GM12878 (cell line): ENCODE measurements at regions not wholly inside any gene's neighbourhood (a gene's known extent, or its start where the extent isn't known, plus 50 kb on each side); places are given as distances from the start of the nearest gene placed in this dataset.

Experiments
- ATAC-seq: fragments of 200-7000 bp; cut with Tn5 transposase; 3 replicates; pipeline ENCODE4 v1.9.1; 2020; ENCODE audit warnings: mild to moderate bottlenecking, moderate library complexity
- BruUV-seq: library from RNA; stranded (reverse); fragments of 400-500 nt; replicated peaks from 2 replicates; lab custom pipeline; 2021; lab: Mats Ljungman, UMichigan
- CTCF ChIA-PET: fragments of 300-600 bp; sonication (Branson Sonifier 250); formaldehyde crosslinking; extraction: SDS; loops from one replicate; lab custom pipeline; 2021; ENCODE audit warnings: inconsistent platforms; lab: Yijun Ruan, JAX
- POLR2A ChIA-PET: fragments of 350-600 bp; formaldehyde crosslinking; extraction: SDS; loops from one replicate; lab custom pipeline; 2021; ENCODE audit warnings: inconsistent platforms; lab: Charles Lee
- RAD21 ChIA-PET: fragments of 300-600 bp; sonication (Branson Sonifier 250); formaldehyde crosslinking; loops from one replicate; lab custom pipeline; 2023; ENCODE audit warnings: antibody characterized with exemption; ENCODE audit not compliant: unreplicated experiment; lab: Charles Lee
- SMC1A ChIA-PET: fragments of 300-600 bp; sonication (Branson Sonifier 250); formaldehyde crosslinking; loops from one replicate; lab custom pipeline; 2023; ENCODE audit not compliant: unreplicated experiment, uncharacterized antibody; lab: Charles Lee
- DNase-seq: peaks from one replicate; pipeline ENCODE4 v3.0.0-alpha.2; 2011; ENCODE audit warnings: low read depth, low spot score
- FAIRE-seq: peaks from 3 replicates; lab custom pipeline; 2011; peaks lifted over from hg19 to GRCh38; lab: Jason Lieb, UNC
- H2AFZ ChIP-seq: 2 replicates; pipeline ENCODE4 v1.6.0; 2011; ENCODE audit warnings: low read depth, low read length, control low read depth; ENCODE audit not compliant: control insufficient read depth
- H3K27ac ChIP-seq: 2 replicates; pipeline ENCODE4 v1.5.1; 2011; ENCODE audit warnings: control low read depth; ENCODE audit not compliant: control insufficient read depth, insufficient read depth
- H3K27me3 ChIP-seq, 2 experiments: replicated peaks in 1 of 2; 2 replicates each; pipeline versions ENCODE4 v1.6.0 to v1.6.1; 2011; ENCODE audit warnings: low read length in 1 of 2; ENCODE audit not compliant: control insufficient read depth in 2 of 2, insufficient read depth in 2 of 2
- H3K36me3 ChIP-seq, 2 experiments: 2 replicates each; pipeline ENCODE4 v1.5.1; 2011; ENCODE audit warnings: low read length in 1 of 2; ENCODE audit not compliant: control insufficient read depth in 2 of 2, insufficient read depth in 2 of 2
- H3K4me1 ChIP-seq: 2 replicates; pipeline ENCODE4 v1.6.1; 2011; ENCODE audit warnings: mild to moderate bottlenecking, low read length, moderate library complexity, mixed read lengths; ENCODE audit not compliant: control insufficient read depth, insufficient read depth
- H3K4me2 ChIP-seq: 2 replicates; pipeline ENCODE4 v1.6.0; 2011; ENCODE audit warnings: control low read depth; ENCODE audit not compliant: control insufficient read depth, insufficient read depth
- H3K4me3 ChIP-seq: fragments of 200-600 bp; sonication (generic); 2 replicates; pipeline ENCODE4 v1.5.1; 2016
- H3K79me2 ChIP-seq: 2 replicates; pipeline ENCODE4 v1.6.0; 2011; ENCODE audit warnings: low read length; ENCODE audit not compliant: control insufficient read depth, insufficient read depth
- H3K9ac ChIP-seq: 2 replicates; pipeline ENCODE4 v1.8.0; 2011; ENCODE audit warnings: low read length, control low read depth, mixed read lengths; ENCODE audit not compliant: control insufficient read depth, insufficient read depth
- H3K9me3 ChIP-seq: replicated peaks from 3 replicates; pipeline ENCODE4 v1.5.1; 2011; ENCODE audit warnings: mild to moderate bottlenecking, low read length; ENCODE audit not compliant: control insufficient read depth, insufficient read depth
- H4K20me1 ChIP-seq: 2 replicates; pipeline ENCODE4 v1.6.0; 2011; ENCODE audit not compliant: control insufficient read depth, insufficient read depth
- BACH1 ChIP-seq: fragments of 450-650 bp; IDR thresholded peaks from 2 replicates; pipeline ENCODE4 v1.6.1; 2017; ENCODE audit warnings: mild to moderate bottlenecking, borderline replicate concordance
- CREB1 ChIP-seq: IDR thresholded peaks from 2 replicates; pipeline ENCODE4 v1.6.1; 2012; ENCODE audit warnings: low read depth, mild to moderate bottlenecking, inconsistent platforms
- CREM ChIP-seq: IDR thresholded peaks from 2 replicates; pipeline ENCODE4 v1.6.1; 2014; ENCODE audit warnings: antibody characterized with exemption, low read depth
- E2F4 ChIP-seq: IDR thresholded peaks from 2 replicates; pipeline ENCODE4 v1.6.1; 2012; ENCODE audit warnings: low read depth, low read length, improper control_type of control experiment
- HDAC2 ChIP-seq: fragments of 200-600 bp; sonication (generic); IDR thresholded peaks from 2 replicates; pipeline ENCODE4 v1.6.1; 2017
- HDGF ChIP-seq: fragments of 450-650 bp; IDR thresholded peaks from 2 replicates; pipeline ENCODE4 v1.6.1; 2016; ENCODE audit warnings: antibody characterized with exemption
- KDM1A ChIP-seq: fragments of 200-600 bp; sonication (generic); IDR thresholded peaks from 2 replicates; pipeline ENCODE4 v1.6.1; 2016; ENCODE audit warnings: borderline replicate concordance
- LARP7 ChIP-seq: fragments of 450-650 bp; IDR thresholded peaks from 2 replicates; pipeline ENCODE4 v1.6.1; 2017; ENCODE audit warnings: mild to moderate bottlenecking
- PRDM15 ChIP-seq: fragments of 450-650 bp; formaldehyde crosslinking; IDR thresholded peaks from 2 replicates; pipeline ENCODE4 v1.4.0; 2020; ENCODE audit warnings: mild to moderate bottlenecking, moderate library complexity
- RB1 ChIP-seq: fragments of 450-650 bp; formaldehyde crosslinking; IDR thresholded peaks from 2 replicates; pipeline ENCODE4 v1.6.1; 2017; ENCODE audit warnings: mild to moderate bottlenecking, borderline replicate concordance
- TARDBP ChIP-seq: IDR thresholded peaks from 2 replicates; pipeline ENCODE4 v1.6.1; 2016; ENCODE audit warnings: borderline replicate concordance
- WGBS: methylation state at CpG from one replicate; pipeline ENCODE4 v1.1.6; 2016; ENCODE audit warnings: low lambda C conversion rate; ENCODE audit not compliant: insufficient replicate concordance, insufficient coverage; ENCODE audit errors: missing lambda C conversion rate; 5-methylcytosine and 5-hydroxymethylcytosine counted together
- in situ Hi-C: fragments of 300-500 bp; cut with MboI; formaldehyde crosslinking; loops from 9 replicates; pipeline ENCODE4 v1.14.3; 2018; ENCODE audit warnings: mixed read lengths
- intact Hi-C: fragments of 100-400 bp; cut with micrococcal nuclease; formaldehyde crosslinking; loops from one replicate; pipeline ENCODE4 v1.14.2; 2022; ENCODE audit not compliant: unreplicated experiment

DNA sequence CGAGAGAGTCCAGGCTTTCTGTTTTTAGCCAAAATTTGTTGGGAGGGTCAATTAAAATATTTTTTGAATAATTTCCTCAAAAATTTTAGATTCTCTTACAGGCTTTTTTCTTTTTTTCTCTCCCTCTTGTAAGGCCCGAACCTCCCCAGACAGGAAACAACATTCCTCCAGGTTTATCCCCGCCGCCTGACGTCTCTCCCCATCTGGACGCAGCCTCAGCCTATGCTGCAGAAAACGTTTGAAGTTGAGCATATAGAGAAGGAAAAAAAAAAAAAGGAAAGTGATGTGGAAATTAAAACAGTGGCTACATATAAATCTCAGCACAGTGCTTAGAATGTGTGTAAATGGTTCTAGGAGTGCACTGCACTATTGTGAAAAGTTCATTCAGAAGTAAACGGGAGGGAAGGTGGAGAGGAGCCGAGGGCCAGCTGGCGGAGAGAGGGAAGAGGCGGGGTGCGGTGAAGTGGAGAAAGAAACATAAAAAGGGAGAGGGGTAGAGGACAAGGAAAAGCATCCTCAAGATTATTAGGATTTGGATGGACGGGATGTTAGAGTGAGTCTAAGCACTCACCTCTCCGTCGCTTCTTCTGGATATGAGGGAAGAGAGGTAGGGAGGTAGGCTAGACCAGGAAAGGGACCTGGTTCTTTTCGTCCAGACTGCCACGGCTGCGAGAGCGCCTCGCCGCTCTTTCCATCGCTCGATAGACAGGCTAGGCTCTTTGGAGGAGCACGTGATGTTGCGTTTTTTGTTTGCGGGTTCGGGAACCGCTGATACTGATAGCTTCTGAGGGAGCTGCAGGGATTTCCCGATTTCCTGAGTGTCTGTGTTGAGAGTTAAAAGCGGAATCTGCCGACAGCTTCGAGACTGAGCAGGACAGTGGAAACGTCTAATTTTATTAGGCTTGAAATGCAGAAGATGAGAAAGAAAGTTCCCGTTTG lies 98.7 kb downstream of the TRIM27 start:
- no TSS peak for BruUV-seq
- WGBS = 37% methylated on average over 33 of the region's 34 CpGs
- intact Hi-C loops = no loop called here
- TF ChIP-seq CREM = no peak
- no peak for TF ChIP-seq HDGF
- TF ChIP-seq RB1 = no peak
- TF ChIP-seq, all 136 proteins: peak for 0
- Histone ChIP-seq H3K4me1 (no peaks in the 10 kb centered on the region), H3K9ac (no peak overlapping the region), H4K20me1 (no peaks in the 10 kb centered on the region), H3K4me3 (no peak overlapping the region), H3K27me3 (peaks cover 6 to 11% of the 10 kb centered on the region in 2 experiments; a peak in 3 of 4 replicates), H3K79me2 (no peaks in the 10 kb centered on the region), H2AFZ (no peak overlapping the region), H3K27ac (no peak overlapping the region), H3K4me2 (no peak overlapping the region), H3K36me3 (no peaks in the 10 kb centered on the region), H3K9me3 (no peaks in the 10 kb centered on the region)
- ATAC-seq (no peak), FAIRE-seq (no peak), DNase-seq (no peak)
- POLR2A ChIA-PET = no interaction called here
- RAD21 ChIA-PET = no interaction called here
- CTCF ChIA-PET = interaction anchor here (1.4 to 1.7 kb wide), 2 partner anchors 13 to 191 kb away, joined by 4 to 7 read pairs; no protein-coding TSS in a partner anchor
- in situ Hi-C loops = no loop called here
- SMC1A ChIA-PET = interaction anchor here (1.2 kb wide), 1 partner anchor 13 kb away, joined by 3 read pairs; no protein-coding TSS in a partner anchor

DNA sequence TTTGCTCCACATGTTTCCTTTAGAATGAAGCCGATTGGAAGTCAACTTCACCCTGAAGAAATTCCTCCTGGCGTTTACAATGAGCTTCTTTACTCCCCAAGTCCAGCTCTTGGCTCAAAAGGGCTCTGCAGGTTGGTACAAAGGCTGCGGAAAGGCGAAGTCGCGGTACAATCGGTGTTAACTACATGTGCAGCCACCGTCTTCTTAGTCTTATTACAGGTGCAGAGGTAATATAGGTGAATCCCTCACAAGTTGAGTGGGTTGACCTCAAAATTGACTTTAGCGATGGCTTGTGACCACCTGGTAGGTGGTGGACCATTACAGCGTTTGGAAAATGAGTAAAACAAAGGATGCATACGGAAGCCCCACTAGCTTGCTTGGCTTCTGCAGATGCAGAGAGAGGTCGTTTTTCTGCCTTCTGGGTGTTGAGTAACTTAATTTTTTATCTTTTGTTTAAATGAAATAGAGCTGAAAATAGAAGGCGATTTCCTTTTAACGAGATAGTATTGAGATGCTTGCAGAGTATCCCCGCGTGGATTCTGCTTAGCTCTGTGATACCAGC lies 98.0 kb downstream of the TRIM27 start:
- H3K27ac ChIP-seq = no peak overlapping the region
- no peak for DNase-seq
- ChIA-PET CTCF (interaction anchor here (1.4 to 1.7 kb wide), 2 partner anchors 12 to 190 kb away, joined by 4 to 7 read pairs; no protein-coding TSS in a partner anchor), SMC1A (no interaction called here), RAD21 (no interaction called here), POLR2A (no interaction called here)
- no peaks in the 10 kb centered on the region for H3K9me3 ChIP-seq
- H3K27me3 ChIP-seq = peaks cover 6 to 11% of the 10 kb centered on the region in 2 experiments; a peak in 3 of 4 replicates
- no peak overlapping the region for H3K4me2 ChIP-seq
- intact Hi-C loops (no loop called here), in situ Hi-C loops (no loop called here)
- no peak overlapping the region for H3K4me3 ChIP-seq
- no peaks in the 10 kb centered on the region for H3K4me1 ChIP-seq
- no peak overlapping the region for H2AFZ ChIP-seq
- no peak for FAIRE-seq
- no peak for TF ChIP-seq LARP7
- no peak for TF ChIP-seq HDGF
- TF ChIP-seq BACH1 = no peak
- TF ChIP-seq HDAC2 = no peak
- no peak for TF ChIP-seq KDM1A
- TF ChIP-seq E2F4 = no peak
- TF ChIP-seq TARDBP = no peak
- TF ChIP-seq CREB1 = no peak
- TF ChIP-seq PRDM15 (CRISPR knock-in tag) = no peak
- no peaks in the 10 kb centered on the region for H3K79me2 ChIP-seq
- no peak overlapping the region for H3K9ac ChIP-seq
- BruUV-seq = no TSS peak
- WGBS = 68% methylated on average over 16 of the region's 16 CpGs
- H3K36me3 ChIP-seq = no peaks in the 10 kb centered on the region
- no peak for ATAC-seq
- no peaks in the 10 kb centered on the region for H4K20me1 ChIP-seq
